HG02678 (cell line): ENCODE measurements at regions not wholly inside any gene's neighbourhood (a gene's known extent, or its start where the extent isn't known, plus 50 kb on each side); places are given as distances from the start of the nearest gene placed in this dataset.
"Not testable (repeated sequence)": the region's sequence is repeated elsewhere in the genome, so short reads cannot be mapped to it uniquely, and the experiment has no call there.

Source experiments
- ATAC-seq: cut with Tn5 transposase; IDR thresholded peaks from one replicate; pipeline ENCODE4 v1.9.1; 2021; ENCODE audit warnings: mild to moderate bottlenecking, moderate library complexity; ENCODE audit not compliant: unreplicated experiment

DNA sequence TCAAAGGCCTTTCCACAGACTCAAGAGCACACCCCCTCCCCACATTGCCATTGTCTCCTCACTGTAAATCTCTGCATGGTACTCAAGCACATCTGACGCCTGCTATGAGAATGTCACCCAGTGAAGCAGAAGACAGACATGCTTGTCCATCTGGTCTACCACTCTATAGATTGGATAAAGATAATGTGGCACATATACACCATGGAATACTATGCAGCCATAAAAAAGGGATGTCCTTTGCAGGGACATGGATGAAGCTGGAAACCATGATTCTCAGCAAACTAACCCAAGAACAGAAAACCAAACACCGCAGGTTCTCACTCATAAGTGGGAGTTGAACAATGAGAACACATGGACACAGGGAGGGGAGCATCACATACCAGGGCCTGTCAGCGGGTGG is 503.4 kb upstream of the RUNX1 start:
- not testable (repeated sequence) for ATAC-seq

DNA sequence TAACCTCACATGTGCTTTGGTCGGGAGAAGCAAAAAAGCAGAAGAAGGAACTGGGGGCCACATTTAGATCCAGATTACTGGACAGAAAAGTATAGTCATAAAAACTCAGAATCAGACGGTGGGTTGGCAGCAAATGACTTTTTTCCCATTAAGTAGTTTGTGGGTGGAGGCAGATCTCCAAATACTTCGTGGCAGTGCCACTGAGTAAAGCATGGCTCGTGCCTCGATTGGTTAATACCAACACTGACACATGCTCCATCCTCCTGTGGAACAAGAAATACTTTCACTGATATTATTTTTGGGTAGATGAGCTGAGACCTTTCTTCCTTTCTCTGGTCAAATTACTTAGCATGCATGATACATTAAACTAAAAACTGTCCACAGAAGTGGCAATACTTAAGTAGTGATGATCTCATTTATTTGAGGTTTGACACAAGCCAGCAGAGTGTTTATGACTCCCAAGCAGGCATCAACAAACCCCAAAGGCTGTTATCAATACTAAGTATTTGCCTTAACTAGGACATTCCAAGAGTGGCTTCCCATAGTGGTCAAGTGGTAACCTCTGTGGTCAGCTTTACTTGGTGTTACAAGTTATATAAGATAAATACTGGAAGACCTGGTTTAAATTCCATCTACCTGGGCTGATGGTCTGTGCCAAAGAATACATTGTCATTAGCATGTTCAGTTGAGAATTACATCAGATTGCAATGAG is 500.0 kb upstream of the RUNX1 start:
- ATAC-seq, result no peak

DNA sequence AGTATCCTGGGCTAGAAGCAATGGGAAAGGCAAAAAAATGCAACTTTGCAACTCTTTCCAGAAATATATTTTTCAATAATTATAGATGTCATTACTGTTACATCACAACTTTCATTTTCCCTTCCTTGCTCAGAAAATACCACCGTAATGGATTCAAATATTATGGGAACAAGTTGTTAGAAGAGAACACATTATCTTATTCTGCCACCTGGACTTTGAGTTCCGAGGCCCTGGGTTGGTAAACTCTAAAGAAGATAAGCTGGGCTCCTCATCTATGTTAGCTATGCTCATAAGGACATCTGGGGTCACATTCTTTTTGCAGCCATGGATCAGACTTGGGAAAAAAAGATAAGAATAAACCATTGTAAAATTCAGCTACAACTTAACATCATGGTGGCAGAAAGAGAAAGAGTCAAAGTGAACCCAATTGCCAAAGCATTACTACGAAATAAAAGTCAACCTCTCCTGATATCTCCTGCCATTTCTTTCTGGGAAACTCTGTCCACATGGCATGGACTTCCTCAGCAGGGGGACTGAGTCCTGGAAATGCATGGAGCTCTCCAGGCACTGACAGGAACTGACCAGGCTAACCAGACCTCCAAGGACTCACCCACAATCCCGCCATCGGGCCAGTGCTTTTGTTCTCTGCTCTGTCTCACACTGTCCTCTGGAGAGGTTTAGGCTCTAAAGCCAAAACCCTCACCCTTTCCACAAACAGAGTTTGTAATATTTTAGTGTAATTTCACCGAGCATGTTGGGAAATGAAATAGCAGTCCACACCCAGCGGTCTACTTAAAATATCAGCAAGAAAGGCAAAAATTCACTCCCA is 499.1 kb upstream of the RUNX1 start:
- ATAC-seq, result no peak

DNA sequence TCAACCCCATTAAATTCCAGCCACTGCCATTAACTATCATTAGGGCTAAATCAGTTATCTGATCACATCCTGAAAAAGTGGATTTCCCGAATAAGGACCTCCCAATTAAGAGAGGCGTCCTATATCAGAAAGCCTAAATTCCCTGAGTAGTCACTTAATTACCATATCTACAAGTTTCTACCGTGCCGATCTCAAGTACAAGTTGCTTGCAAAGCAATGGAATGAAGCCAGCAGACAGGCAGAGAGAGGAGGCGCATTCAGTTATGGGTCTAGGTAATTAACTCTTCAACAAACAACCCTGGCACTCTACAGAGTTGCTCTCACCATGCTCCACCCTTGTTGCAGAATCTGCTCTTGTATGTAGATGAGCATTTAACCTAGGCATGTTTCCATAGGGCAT is 494.6 kb upstream of the RUNX1 start:
- ATAC-seq, result no peak

DNA sequence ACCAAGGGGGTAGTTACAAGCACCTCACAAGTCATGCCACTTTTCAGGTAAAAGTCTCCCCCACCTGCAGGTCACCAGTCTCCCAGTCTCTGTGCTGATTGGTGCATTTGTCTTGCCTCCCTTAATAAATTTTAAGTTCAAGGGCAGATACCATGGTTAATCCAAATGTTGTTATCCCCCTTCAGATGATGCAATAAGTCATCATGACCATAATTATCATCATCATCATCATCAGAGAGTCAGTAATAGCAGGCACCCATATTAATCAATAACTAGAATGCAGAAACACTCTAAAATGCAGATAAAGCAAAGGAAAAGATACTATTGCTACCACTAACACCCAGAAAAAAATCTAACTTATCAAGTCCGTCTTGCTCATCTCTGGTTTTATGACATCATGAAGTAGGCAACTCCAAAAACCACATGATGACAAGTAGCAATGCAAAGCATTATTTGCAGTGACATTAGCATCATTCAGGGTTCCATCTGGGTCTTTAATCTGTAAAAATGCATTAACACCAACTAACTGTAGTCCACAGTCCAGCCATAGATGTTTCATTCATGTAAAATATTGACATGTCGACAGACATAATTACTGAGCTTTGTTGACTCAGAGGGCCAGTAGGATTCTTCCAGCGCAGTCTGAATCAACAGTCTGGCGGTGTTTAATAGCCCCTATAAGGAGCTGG is 492.0 kb upstream of the RUNX1 start:
- ATAC-seq, result no peak

DNA sequence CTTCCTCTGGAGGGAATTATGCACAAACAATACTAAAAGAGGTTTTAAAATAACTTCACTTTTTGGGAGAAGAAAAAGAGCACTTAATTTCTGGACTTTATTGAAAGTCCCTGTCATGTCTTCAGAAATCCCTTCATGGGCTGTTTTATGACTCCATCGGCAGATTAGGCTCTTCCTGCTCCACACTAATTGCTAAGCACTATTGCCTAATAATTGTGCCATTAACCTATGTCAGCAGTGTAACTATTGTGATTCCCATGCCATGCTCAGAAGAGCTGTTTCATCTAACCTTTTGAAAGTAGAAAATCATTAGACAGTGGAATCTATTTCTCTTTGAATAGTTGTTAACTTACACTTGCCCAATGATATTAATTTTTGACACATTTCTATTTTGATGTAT is 489.3 kb upstream of the RUNX1 start:
- ATAC-seq, result no peak

DNA sequence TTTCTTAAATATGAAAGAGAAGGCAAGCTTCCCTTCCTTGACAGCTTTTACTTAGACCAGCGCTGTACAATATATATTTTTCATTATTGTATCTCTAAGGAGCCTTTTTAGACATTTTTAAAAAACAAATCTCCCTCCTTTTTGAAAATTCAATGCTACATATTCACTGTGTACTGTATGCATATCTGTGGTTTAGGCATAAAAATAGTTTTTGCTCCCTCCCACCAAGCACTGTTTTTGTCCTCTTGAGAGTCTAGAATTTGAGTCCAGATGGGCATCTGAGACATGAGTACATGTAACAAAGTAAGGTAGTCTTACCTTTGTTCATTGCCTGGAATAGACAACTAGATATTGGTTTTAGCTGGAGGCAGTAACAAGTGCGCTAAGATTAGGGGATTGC is 488.5 kb upstream of the RUNX1 start:
- no peak for ATAC-seq

DNA sequence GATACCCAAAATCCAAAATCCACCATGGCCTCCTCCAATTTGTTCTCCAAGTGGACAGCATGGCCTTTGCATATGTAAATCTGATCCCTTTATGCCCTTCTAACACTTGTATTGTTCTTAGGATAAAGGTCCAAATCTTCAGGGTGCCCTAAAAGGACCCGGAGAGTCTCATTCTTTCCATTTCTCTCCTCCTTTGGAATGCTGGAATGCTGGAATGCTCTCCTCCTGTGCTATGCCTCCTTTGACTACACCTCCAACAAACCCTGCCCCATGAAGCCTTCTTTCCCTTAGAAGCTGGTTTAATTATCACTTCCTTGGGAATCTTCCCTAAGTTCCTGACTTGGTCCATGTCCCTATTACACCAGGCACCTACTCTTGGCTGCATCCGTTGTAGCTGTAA is 484.8 kb upstream of the RUNX1 start:
- no peak for ATAC-seq

DNA sequence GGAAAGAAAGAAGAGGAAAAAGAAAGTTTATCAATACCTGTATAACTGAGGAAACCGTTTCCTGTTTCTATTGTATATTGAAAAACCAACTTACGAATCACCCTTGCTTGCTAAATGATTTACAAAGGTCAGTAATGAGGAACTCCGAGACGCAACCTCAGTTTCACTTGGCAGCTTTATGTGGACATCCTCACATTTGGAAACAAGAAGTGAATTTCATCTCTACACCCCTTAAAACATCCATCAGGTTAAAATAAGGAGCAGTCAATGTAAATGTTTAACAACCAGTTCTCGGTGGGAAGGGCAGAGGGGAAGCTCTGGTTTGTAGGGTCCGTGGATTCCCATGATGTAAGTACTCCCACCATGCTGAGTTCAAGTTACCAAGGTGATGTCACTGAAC is 481.7 kb upstream of the RUNX1 start:
- no peak for ATAC-seq

DNA sequence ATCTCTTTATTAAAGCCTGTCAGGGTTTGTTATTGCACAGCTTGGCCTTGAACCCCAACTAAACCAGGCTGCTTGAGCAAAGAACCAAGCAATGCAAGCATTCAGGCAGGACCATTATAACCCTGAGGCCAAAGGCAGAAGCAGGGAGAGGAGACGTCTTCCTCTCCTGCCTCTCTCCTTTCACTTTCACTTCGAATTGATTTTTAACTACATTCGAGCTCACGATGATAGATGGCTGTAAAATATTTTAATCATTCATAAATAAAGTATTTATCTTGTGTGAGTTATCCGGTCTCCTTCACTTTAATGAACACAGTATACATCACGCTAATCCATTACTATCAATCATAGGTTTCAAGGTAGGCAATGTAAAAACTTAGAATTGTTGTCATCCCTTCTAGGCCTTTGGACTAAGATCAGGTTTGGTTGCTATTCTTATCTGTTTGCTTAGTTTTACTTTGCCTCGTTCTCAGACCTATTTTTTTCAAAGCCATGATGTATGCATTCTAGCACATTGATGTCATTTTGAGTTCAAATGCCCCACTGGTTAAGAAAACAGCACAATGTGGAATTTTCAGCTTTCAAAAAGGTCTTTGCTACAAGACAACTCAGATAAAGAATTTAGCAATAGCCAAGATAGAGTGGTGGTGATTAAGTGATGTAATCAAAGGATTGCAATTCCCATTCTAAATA is 480.2 kb upstream of the RUNX1 start:
- peak; percentile 52 for ATAC-seq

DNA sequence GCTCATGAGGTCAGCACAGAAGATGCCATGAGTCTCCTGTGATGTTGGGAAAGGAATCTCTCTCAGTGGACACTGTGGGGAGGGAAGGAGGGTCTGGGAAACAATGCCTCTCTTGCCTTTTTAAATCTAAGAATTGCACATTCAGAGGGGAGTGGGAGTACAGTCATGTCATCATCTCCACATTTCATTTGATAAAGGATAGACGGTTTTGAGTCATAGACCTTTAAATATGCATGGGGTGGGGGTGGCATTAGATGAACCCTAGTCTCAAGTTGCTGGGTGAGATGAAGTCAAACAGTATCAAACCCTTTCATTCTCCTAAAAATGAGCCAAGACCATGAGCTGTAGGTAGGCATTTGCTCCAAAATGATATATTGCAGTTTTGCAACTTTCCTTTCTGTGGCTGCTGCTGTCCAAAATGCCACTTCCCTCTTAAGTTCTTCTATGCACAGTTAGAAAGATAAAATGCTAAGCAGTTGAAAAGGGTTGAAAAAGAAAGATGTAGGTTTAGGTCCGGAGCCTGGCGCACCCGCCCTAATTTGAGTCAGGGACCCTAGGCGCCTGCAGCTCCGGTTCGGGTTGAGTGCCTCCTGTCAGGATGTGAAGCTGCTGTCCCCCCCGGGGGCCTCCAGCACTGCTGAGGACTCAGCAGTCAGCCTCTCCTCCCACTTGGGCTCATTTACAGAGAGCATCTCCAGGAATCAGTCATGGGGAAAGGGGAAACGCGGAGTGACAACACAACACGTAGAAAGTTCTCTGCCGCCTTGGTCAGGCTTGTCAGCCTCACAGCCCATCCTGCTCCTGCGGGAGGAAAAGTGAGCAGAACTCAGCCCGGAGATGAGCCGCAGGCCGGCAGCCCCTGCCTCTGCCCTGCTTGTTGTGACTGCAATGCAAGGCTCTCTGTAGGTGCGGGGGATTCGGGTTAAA is 479.3 kb upstream of the RUNX1 start:
- ATAC-seq, result peak; percentile 39

DNA sequence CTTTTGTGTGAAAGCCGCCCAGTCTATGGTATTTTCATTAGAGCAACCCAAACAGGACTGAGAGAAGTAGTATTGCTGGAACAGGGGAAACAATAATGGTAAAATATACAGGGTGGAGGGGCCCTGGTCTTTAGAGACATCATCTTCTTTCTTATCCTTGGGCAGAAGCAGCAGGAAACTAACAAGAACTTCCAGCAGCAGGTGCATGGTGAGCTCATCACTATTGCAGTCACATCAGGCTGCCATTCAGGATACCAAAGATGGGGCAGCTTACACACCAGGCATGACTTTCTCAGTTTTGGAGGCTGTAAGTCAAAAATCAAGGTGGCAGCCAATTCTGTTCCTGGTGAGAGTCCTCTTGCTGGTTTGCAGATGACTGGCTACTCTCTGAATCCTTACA is 478.3 kb upstream of the RUNX1 start:
- ATAC-seq, result no peak

DNA sequence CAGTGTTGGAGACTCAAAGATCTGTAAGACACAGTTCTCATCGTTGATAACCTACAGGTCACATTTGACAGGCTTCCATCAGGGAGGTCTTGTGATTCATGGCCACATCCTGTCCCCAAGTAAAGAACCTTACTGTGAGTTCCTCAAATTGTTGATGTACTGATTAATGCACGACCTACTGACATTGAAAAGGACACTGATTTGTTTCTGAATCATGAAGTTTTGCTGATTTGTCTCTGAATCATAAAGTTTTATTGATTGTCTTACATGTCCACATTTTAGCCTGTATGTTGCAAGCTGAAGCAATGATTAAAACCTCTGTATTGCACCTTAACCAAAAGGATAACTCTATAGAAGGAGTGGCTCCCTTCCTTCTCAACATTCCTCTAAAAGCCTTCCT is 476.3 kb upstream of the RUNX1 start:
- ATAC-seq, result no peak

DNA sequence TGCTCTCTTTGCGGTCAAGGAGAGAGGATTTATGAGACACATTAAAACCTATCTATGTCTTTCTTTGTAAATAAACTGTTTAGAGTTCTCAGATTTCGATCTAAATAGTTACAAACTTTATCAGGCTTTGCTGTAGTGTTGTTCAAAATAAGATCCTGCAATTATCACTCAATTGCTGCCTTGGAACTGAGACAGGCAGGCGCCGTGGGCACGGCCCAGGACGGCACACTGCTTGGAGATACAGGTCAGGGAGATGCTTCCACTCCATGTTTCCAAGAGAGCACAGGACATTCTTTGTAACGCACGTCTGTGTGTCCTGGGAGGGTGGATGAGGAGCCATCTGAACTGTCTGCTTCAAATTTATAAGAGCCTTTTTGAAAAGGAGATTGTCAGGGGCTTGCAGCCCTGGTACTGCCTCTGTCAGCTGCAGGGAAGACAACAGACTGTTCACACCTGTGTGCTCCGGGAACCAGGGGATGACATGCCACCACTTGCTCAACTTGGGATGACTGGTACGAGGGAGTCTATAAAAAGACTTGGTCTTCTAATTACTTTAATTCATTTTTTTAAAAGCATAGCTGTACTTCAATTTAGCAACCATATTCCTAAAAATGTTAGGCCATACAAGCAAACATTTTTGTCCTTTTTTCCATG is 472.9 kb upstream of the RUNX1 start:
- no peak for ATAC-seq

DNA sequence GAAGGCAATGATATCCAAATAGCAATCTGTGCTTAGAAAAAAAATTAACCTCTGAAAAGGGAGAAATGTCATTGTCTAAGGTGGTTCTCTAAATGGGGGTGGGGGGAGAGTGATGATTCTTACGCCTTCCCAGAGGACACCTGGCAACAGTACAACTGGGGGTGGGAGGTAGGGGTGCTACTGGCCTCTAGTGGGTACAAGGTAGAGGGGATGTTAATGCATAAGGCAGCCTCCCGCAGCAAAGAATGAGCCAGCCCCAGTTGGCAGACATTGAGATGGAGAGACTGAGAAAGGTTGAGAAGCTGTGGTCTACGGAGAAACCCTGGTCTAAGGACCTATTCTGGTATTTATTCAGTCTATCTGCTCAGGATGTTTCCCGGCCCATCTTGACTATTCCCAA is 472.2 kb upstream of the RUNX1 start:
- no peak for ATAC-seq

DNA sequence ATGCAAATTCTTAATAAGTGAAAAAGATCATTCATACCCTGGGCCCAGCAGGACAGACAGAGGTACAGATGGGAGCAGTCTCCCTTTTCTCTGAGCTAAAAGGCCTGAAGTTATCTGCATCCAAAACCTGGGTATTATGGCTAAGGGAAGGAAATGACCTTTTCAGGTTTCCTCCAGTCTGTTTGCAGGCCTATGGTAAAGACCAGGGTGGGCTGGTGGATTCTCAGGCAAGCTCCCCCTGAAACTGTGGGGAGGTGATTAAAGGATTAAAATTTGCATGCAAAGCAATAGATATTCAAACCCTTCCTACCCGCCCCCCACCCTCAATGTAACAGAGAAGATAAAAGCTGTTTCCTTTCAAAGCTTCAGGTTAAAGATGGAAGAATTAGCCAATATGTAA is 471.8 kb upstream of the RUNX1 start:
- no peak for ATAC-seq

DNA sequence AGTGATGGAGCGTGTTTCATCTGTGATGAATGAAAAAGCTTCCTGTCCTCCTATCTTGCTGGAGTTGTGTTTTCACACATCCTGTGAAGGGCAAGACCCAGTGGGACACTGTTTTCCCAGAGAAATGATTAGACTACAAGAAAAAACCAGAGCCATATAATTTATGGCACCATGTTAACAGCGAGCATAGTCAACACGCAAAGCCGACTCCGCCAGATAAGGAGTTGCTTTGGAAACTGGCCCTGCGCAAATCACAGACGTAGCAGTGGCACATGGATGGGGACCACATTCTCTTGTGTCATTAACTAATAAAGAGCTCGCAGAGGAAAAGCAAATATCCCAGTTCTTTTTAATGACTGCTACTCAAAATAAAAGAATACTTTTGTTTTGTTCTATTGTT is 471.2 kb upstream of the RUNX1 start:
- ATAC-seq, result no peak

DNA sequence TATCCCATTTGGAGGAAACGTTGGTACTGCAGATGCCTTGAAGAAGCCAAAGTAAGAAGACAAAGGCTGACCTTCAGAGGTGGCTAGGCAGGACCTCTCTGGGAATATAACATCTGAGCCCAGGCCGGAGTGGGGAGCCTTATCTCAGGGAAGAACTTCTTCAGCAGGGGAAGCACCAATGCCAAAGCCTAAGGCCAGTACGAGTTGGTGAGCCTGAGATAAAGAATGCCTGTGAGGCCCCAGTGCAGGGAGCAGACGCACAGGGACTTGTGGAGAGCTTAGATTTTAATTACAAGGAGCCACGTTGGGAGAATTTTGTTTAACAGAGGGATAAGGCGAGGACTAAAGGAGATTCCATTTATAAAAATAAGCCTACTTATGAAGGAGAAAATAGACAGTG is 468.8 kb upstream of the RUNX1 start:
- no peak for ATAC-seq

DNA sequence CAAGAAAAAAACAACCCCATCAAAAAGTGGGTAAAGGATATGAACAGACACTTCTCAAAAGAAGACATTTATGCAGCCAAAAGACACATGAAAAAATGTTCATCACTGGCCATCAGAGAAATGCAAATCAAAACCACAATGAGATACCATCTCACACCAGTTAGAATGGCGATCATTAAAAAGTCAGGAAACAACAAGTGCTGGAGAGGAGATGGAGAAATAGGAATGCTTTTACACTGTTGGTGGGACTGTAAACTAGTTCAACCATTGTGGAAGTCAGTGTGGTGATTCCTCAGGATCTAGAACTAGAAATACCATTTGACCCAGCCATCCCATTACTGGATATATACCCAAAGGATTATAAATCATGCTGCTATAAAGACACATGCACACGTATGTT is 467.2 kb upstream of the RUNX1 start:
- not testable (repeated sequence) for ATAC-seq

DNA sequence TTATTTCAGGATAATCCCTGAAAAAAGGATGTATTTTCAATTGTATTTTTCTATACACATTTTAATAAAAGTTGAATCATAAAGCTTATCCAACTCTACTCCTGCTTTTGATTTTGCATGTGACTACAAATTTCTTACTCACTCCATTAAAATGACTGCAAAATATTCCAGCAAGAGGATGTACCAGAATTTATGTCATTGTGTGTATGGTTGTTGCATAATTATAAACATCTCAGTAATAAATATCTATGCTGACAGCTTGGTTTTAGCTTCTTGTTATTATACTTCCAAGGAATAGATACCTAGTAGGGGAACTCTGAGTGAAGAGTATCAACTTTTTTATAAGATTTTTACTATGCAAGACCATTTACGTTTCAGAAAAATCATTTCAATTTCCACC is 463.2 kb upstream of the RUNX1 start:
- ATAC-seq, result no peak
